Lower leg skin (tissue), 3 donors: ENCODE measurements at regions not wholly inside any gene's neighbourhood (a gene's known extent, or its start where the extent isn't known, plus 50 kb on each side); places are given as distances from the start of the nearest gene placed in this dataset.
"Not testable (repeated sequence)": the region's sequence is repeated elsewhere in the genome, so short reads cannot be mapped to it uniquely, and the experiment has no call there.

ENCODE experiments used
- POLR2A ChIP-seq, 2 donors: fragments of 450-650 bp; IDR thresholded peaks; one replicate each; pipeline ENCODE4 v1.6.1; 2016 to 2017; ENCODE audit warnings: antibody characterized with exemption in 2 of 2, mild to moderate bottlenecking in 1 of 2, moderate library complexity in 1 of 2
- TF ChIP-seq, protein P1 (sequence below), 3 donors: fragments of 450-650 bp; IDR thresholded peaks; one replicate each; pipeline ENCODE4 v1.5.1; 2016; ENCODE audit warnings: antibody characterized with exemption in 3 of 3, mild to moderate bottlenecking in 3 of 3, moderate library complexity in 2 of 3

DNA sequence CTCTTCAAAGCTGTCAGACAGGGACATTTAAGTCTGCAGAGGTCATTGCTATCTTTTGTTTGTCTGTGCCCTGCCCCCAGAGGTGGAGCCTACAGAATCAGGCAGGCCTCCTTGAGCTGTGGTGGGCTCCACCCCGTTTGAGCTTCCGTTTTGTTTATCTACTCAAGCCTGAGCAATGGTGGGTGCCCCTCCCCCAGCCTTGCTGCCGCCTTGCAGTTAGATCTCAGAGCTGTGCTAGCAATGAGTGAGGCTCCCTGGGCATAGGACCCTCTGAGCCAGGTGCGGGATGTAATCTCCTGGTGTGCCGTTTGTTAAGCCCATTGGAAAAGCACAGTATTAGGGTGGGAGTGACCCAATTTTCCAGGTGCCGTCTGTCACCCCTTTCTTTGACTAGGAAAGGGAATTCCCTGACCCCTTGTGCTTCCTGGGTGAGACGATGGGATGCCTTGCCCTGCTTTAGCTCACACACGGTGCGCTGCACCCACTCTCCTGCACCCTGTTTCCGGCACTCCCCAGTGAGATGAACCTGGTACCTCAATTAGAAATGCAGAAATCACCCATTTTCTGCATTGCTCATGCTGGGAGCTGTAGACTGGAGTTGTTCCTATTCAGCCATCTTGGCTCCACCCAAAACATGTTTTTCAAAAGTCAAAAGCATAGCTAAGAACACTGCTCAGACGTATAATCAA, 244.7 kb downstream of the CENPC start:
- TF ChIP-seq, protein P1, sequence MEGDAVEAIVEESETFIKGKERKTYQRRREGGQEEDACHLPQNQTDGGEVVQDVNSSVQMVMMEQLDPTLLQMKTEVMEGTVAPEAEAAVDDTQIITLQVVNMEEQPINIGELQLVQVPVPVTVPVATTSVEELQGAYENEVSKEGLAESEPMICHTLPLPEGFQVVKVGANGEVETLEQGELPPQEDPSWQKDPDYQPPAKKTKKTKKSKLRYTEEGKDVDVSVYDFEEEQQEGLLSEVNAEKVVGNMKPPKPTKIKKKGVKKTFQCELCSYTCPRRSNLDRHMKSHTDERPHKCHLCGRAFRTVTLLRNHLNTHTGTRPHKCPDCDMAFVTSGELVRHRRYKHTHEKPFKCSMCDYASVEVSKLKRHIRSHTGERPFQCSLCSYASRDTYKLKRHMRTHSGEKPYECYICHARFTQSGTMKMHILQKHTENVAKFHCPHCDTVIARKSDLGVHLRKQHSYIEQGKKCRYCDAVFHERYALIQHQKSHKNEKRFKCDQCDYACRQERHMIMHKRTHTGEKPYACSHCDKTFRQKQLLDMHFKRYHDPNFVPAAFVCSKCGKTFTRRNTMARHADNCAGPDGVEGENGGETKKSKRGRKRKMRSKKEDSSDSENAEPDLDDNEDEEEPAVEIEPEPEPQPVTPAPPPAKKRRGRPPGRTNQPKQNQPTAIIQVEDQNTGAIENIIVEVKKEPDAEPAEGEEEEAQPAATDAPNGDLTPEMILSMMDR (IDR thresholded peaks at IDR 0.05) = not testable (repeated sequence)
- not testable (repeated sequence) for TF ChIP-seq POLR2A (IDR thresholded peaks at IDR 0.05)
